Left lung (tissue), 4 donors: ENCODE measurements at regions not wholly inside any gene's neighbourhood (a gene's known extent, or its start where the extent isn't known, plus 50 kb on each side); places are given as distances from the start of the nearest gene placed in this dataset.
A peak's percentile ranks its signal among the peaks of the same experiment; 100 is the strongest.

Experiments
- ATAC-seq: fragments of 200-7000 bp; cut with Tn5 transposase; one replicate; pipeline ENCODE4 v1.9.1; 2020; ENCODE audit warnings: moderate library complexity
- DNase-seq, 4 donors: peaks; one replicate each; pipeline ENCODE4 v3.0.0-alpha.2; 2013 to 2020
- H3K27ac ChIP-seq, 2 donors: fragments of 200-600 bp; sonication (generic) in 1 of 2; one replicate each; pipeline versions ENCODE4 v1.5.0 to v1.8.0; 2020 to 2021
- H3K27me3 ChIP-seq, 2 donors: fragments of 200-600 bp; sonication (generic) in 1 of 2; one replicate each; pipeline versions ENCODE4 v1.5.0 to v1.8.0; 2020 to 2021
- H3K36me3 ChIP-seq, 2 donors: fragments of 200-600 bp; sonication (generic) in 1 of 2; one replicate each; pipeline versions ENCODE4 v1.5.0 to v1.8.0; 2020 to 2021
- H3K4me1 ChIP-seq, 2 donors: fragments of 200-600 bp; one replicate each; pipeline ENCODE4 v1.8.0; 2021
- H3K4me3 ChIP-seq, 2 donors: fragments of 200-600 bp; sonication (generic) in 1 of 2; one replicate each; pipeline versions ENCODE4 v1.5.0 to v1.8.0; 2020 to 2021; ENCODE audit warnings: mild to moderate bottlenecking in 1 of 2
- H3K9me3 ChIP-seq, 2 donors: fragments of 200-600 bp; sonication (generic) in 1 of 2; one replicate each; pipeline versions ENCODE4 v1.5.0 to v1.8.0; 2020 to 2021
- intact Hi-C, 2 donors: fragments of 100-400 bp; cut with DNase I; formaldehyde crosslinking; loops; one replicate each; pipeline versions ENCODE4 v1.11.2 to v1.14.2; 2022
- TF ChIP-seq, protein P1 (sequence below), 2 donors: fragments of 200-600 bp; sonication (generic) in 1 of 2; IDR thresholded peaks; one replicate each; pipeline versions ENCODE4 v1.5.0 to v1.8.0; 2021; ENCODE audit warnings: antibody characterized with exemption in 2 of 2
- donor health status: DM: no; HTN: yes; CAD: no.
- donor health status: DM: no; HTN: no; CAD: no.

DNA sequence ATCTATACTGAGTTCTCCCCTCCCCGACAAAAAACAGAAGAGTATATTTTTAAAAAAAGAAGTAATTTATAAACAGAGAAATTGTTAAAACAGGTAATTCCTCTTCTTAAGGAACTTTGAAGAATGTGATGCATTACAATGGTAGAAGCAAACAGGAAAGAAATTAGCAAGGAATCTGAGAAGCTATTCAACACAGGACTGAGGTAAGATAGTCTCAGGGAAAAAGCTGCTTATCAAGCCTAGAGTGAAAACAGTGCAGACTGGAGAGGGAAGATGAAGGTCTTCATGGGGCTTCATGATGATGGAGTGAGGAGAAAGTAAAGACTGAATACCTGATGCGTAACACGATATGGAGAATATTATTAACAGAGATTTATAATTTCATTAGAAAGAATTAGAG, 880.0 kb downstream of the SLC16A7 start:
- no peaks in the 10 kb centered on the region for H3K4me1 ChIP-seq
- TF ChIP-seq, protein P1, sequence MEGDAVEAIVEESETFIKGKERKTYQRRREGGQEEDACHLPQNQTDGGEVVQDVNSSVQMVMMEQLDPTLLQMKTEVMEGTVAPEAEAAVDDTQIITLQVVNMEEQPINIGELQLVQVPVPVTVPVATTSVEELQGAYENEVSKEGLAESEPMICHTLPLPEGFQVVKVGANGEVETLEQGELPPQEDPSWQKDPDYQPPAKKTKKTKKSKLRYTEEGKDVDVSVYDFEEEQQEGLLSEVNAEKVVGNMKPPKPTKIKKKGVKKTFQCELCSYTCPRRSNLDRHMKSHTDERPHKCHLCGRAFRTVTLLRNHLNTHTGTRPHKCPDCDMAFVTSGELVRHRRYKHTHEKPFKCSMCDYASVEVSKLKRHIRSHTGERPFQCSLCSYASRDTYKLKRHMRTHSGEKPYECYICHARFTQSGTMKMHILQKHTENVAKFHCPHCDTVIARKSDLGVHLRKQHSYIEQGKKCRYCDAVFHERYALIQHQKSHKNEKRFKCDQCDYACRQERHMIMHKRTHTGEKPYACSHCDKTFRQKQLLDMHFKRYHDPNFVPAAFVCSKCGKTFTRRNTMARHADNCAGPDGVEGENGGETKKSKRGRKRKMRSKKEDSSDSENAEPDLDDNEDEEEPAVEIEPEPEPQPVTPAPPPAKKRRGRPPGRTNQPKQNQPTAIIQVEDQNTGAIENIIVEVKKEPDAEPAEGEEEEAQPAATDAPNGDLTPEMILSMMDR (IDR thresholded peaks at IDR 0.05), result no peak
- no peaks in the 10 kb centered on the region for H3K27me3 ChIP-seq
- H3K9me3 ChIP-seq, result no peaks in the 10 kb centered on the region
- no peak overlapping the region for H3K27ac ChIP-seq
- no peak overlapping the region for H3K4me3 ChIP-seq
- intact Hi-C loops, result no loop called here
- ATAC-seq (no peak), DNase-seq (no peak)
- no peaks in the 10 kb centered on the region for H3K36me3 ChIP-seq

DNA sequence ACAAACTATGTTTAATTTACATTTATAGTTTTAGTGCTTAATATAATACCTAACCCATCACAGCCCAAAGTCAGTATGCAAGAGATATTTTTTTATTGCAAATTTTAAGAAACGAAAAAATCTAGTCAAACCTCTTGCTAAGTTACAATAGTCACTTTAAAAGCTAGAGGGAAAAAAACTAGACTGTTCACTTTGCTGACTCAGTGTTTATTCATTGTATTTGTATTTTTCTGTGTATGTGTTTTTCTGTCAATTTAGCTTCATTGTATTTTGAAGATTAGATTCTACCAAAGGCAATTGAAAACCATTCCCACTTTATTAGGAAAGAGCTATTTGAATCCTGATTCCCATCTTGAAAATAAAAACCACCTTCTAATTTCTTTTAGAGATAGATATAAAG, 891.5 kb downstream of the SLC16A7 start:
- DNase-seq (no peak), ATAC-seq (no peak)
- Histone ChIP-seq H3K36me3 (no peaks in the 10 kb centered on the region), H3K4me3 (no peak overlapping the region), H3K27me3 (no peaks in the 10 kb centered on the region), H3K9me3 (peaks cover 0 to 2% of the 10 kb centered on the region in 2 donors), H3K4me1 (no peaks in the 10 kb centered on the region), H3K27ac (no peak overlapping the region)
- intact Hi-C loops, result no loop called here
- TF ChIP-seq, protein P1 (IDR thresholded peaks at IDR 0.05), result no peak

DNA sequence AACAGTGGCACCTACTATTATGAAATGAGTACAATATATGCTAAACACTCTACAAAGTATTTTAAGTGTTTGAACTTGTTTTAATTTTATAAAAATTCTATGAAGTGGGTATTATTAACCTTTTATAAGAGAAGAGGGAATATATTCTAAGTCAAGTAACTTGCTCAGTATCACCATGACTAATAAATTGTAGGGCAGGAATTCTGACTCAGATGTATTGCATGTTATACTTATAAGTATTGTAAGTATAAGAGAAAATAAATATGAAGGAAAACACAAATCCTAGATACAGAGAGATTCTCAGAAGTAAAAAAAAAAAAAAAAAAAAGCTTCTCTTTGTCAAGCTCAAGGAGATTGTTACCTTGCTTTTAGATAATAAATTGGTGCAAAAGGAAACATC, 893.2 kb downstream of the SLC16A7 start:
- Histone ChIP-seq H3K4me3 (no peak overlapping the region), H3K4me1 (no peaks in the 10 kb centered on the region), H3K9me3 (no peaks in the 10 kb centered on the region), H3K27me3 (no peaks in the 10 kb centered on the region), H3K27ac (no peak overlapping the region), H3K36me3 (no peaks in the 10 kb centered on the region)
- TF ChIP-seq, protein P1 (IDR thresholded peaks at IDR 0.05), result no peak
- DNase-seq (no peak), ATAC-seq (no peak)
- intact Hi-C loops, result no loop called here

DNA sequence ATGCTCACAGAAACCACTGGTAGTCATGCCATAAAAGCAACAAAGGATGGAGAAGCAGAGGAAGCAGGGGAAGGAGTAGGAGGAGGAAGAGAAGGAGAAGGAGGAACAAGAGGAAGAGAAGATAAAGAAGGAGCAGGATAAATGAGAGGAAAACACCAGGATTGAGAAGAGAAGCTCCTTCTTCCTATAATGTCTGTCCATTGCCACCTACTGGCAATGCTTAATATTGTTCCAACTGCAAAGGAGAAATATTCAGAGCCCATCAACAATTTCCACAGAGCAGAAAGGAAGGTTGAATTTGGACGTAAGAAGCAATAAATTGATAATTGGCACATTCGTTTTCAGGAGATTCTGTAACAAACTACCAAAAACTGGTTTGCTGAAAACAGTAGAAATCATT, 898.4 kb downstream of the SLC16A7 start:
- TF ChIP-seq, protein P1 (IDR thresholded peaks at IDR 0.05), result peak; percentile 33 to 38
- no peaks in the 10 kb centered on the region for H3K4me1 ChIP-seq
- H3K9me3 ChIP-seq, result peaks cover 0 to 4% of the 10 kb centered on the region in 2 donors
- H3K4me3 ChIP-seq, result no peak overlapping the region
- no peak overlapping the region for H3K27ac ChIP-seq
- intact Hi-C loops, result no loop called here
- no peaks in the 10 kb centered on the region for H3K27me3 ChIP-seq
- ATAC-seq (peak; percentile 63), DNase-seq (peak in 1 of 4 donors; percentile 11)
- no peaks in the 10 kb centered on the region for H3K36me3 ChIP-seq

DNA sequence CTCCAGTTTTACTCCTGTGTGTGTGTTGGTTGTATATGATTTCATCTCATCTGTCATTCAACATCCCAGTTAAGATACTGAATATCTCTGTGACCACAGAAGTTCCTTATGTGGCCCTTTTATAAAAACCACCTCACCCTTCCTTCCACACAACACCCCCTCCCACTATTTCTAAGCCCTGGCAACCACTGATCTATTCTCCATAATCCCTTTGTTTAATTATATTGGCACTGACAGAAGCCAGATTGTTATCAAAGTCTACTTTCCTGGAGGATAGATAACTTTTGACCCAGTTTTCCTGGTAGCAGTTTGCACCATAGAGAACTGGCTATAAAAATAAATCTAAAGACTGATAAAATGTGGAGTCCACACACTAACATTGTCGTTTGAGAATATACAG, 902.8 kb downstream of the SLC16A7 start:
- TF ChIP-seq, protein P1 (IDR thresholded peaks at IDR 0.05), result no peak
- H3K36me3 ChIP-seq, result no peaks in the 10 kb centered on the region
- H3K4me3 ChIP-seq, result no peak overlapping the region
- no peaks in the 10 kb centered on the region for H3K27me3 ChIP-seq
- no peak overlapping the region for H3K27ac ChIP-seq
- DNase-seq (no peak), ATAC-seq (no peak)
- peaks cover 0 to 4% of the 10 kb centered on the region in 2 donors for H3K9me3 ChIP-seq
- intact Hi-C loops, result no loop called here
- no peaks in the 10 kb centered on the region for H3K4me1 ChIP-seq
